Mesendoderm (in vitro differentiated cells): ENCODE measurements at regions not wholly inside any gene's neighbourhood (a gene's known extent, or its start where the extent isn't known, plus 50 kb on each side); places are given as distances from the start of the nearest gene placed in this dataset.
A peak's percentile ranks its signal among the peaks of the same experiment; 100 is the strongest.

Source experiments
- DNase-seq: peaks from one replicate; pipeline ENCODE4 v3.0.0; 2013
- H2AK5ac ChIP-seq: 2 replicates; pipeline ENCODE4 v1.6.1; 2013; ENCODE audit warnings: low read length, inconsistent platforms
- H2BK120ac ChIP-seq: 2 replicates; pipeline ENCODE4 v1.6.1; 2013; ENCODE audit warnings: low read depth, mild to moderate bottlenecking, low read length, moderate library complexity, mixed read lengths
- H2BK15ac ChIP-seq: replicated peaks from 2 replicates; pipeline ENCODE4 v1.6.1; 2013; ENCODE audit warnings: low read depth, mild to moderate bottlenecking, moderate library complexity
- H2BK5ac ChIP-seq: 2 replicates; pipeline ENCODE4 v1.6.1; 2013; ENCODE audit warnings: low read length, inconsistent platforms
- H3K18ac ChIP-seq: 2 replicates; pipeline ENCODE4 v1.6.1; 2013; ENCODE audit warnings: mild to moderate bottlenecking, low read length, mixed read lengths
- H3K23ac ChIP-seq: one replicate; pipeline ENCODE4 v1.6.1; 2013; ENCODE audit warnings: low read length
- H3K27ac ChIP-seq: 2 replicates; pipeline ENCODE4 v1.5.1; 2013; ENCODE audit warnings: low read depth, mild to moderate bottlenecking, inconsistent platforms, low read length, moderate library complexity
- H3K27me3 ChIP-seq: 2 replicates; pipeline ENCODE4 v1.6.1; 2013; ENCODE audit warnings: low read length, control low read depth, mild to moderate bottlenecking, inconsistent platforms; ENCODE audit not compliant: insufficient read depth, poor library complexity
- H3K36me3 ChIP-seq: 2 replicates; pipeline ENCODE4 v1.6.1; 2013; ENCODE audit warnings: low read length, inconsistent platforms; ENCODE audit not compliant: control insufficient read depth, insufficient read depth
- H3K4ac ChIP-seq: one replicate; pipeline ENCODE4 v1.6.1; 2013; ENCODE audit warnings: low read depth, mild to moderate bottlenecking, low read length, moderate library complexity
- H3K4me1 ChIP-seq: 2 replicates; pipeline ENCODE4 v1.6.1; 2013; ENCODE audit warnings: low read depth, low read length, inconsistent platforms; ENCODE audit not compliant: control insufficient read depth
- H3K4me2 ChIP-seq: 2 replicates; pipeline ENCODE4 v1.6.1; 2013; ENCODE audit warnings: low read length
- H3K4me3 ChIP-seq: 2 replicates; pipeline ENCODE4 v1.5.1; 2013; ENCODE audit warnings: mild to moderate bottlenecking, low read length
- H3K56ac ChIP-seq: one replicate; pipeline ENCODE4 v1.6.1; 2013; ENCODE audit warnings: low read length
- H3K79me1 ChIP-seq: 2 replicates; pipeline ENCODE4 v1.6.1; 2013; ENCODE audit warnings: low read length, inconsistent platforms
- H3K79me2 ChIP-seq: 2 replicates; pipeline ENCODE4 v1.6.1; 2013; ENCODE audit warnings: mild to moderate bottlenecking, low read length; ENCODE audit not compliant: control insufficient read depth, insufficient read depth
- H3K9ac ChIP-seq: 2 replicates; pipeline ENCODE4 v1.6.1; 2013; ENCODE audit warnings: low read length, inconsistent platforms
- H4K5ac ChIP-seq: one replicate; pipeline ENCODE4 v1.6.1; 2013; ENCODE audit warnings: low read length
- H4K8ac ChIP-seq: one replicate; pipeline ENCODE4 v1.6.1; 2013; ENCODE audit warnings: low read depth, mild to moderate bottlenecking, control low read depth, low read length, moderate library complexity
- WGBS: extraction: QIAGEN DNeasy Blood & Tissue Kit; methylation state at CpG from one replicate; pipeline ENCODE4 v1.1.7; 2013; ENCODE audit warnings: low lambda C conversion rate, missing lambda C conversion rate; ENCODE audit not compliant: insufficient coverage; ENCODE audit errors: extremely low coverage; 5-methylcytosine and 5-hydroxymethylcytosine counted together

GRCh38 chr13:18996627-18997051 is 185.0 kb downstream of the TUBA3C start:
- H2BK15ac ChIP-seq: no peak overlapping the region
- no peak for DNase-seq
- H3K4me2 ChIP-seq: no peak overlapping the region
- no peak overlapping the region for H4K8ac ChIP-seq
- no peak overlapping the region for H3K18ac ChIP-seq
- H3K4ac ChIP-seq: no peak overlapping the region
- no peak overlapping the region for H4K5ac ChIP-seq
- H2BK120ac ChIP-seq: no peak overlapping the region
- H3K4me3 ChIP-seq: no peak overlapping the region
- H3K79me2 ChIP-seq: no peaks in the 10 kb centered on the region
- H3K27me3 ChIP-seq: no peaks in the 10 kb centered on the region
- no peak overlapping the region for H3K9ac ChIP-seq
- H3K36me3 ChIP-seq: no peaks in the 10 kb centered on the region
- H2AK5ac ChIP-seq: no peak overlapping the region
- H2BK5ac ChIP-seq: no peak overlapping the region
- no peaks in the 10 kb centered on the region for H3K79me1 ChIP-seq
- no peak overlapping the region for H3K56ac ChIP-seq
- H3K23ac ChIP-seq: no peak overlapping the region
- WGBS: no CpG with 5 or more reads among the region's 1 CpG
- no peaks in the 10 kb centered on the region for H3K4me1 ChIP-seq
- H3K27ac ChIP-seq: no peak overlapping the region

DNA sequence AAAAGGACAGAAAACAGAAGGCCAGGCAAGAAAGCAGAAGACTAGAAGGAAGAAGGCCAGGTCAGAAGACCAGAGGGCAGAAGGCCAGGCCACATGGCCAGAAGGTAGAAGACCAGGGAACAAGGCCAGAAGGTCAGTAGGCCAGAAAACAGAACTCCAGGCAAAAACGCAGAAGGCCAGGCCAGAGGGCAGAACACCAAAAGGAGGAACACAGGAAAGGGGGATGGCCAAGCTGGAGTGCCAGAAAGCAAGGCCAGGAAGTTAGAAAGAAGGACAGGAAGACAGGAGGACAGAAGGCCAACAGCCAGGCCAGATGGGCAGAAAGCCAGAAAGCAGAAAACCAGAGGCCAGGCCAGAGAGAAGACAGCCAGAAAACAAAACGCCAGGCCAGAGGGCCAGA is 185.4 kb downstream of the TUBA3C start:
- H3K18ac ChIP-seq: no peak overlapping the region
- H2BK5ac ChIP-seq: no peak overlapping the region
- H3K79me1 ChIP-seq: no peaks in the 10 kb centered on the region
- H3K4me3 ChIP-seq: no peak overlapping the region
- H3K23ac ChIP-seq: no peak overlapping the region
- no peaks in the 10 kb centered on the region for H3K27me3 ChIP-seq
- no peaks in the 10 kb centered on the region for H3K4me1 ChIP-seq
- no peak for DNase-seq
- no peak overlapping the region for H2BK15ac ChIP-seq
- no peaks in the 10 kb centered on the region for H3K36me3 ChIP-seq
- H3K9ac ChIP-seq: no peak overlapping the region
- H4K8ac ChIP-seq: no peak overlapping the region
- H2BK120ac ChIP-seq: no peak overlapping the region
- H3K4me2 ChIP-seq: no peak overlapping the region
- H3K27ac ChIP-seq: no peak overlapping the region
- no peak overlapping the region for H3K4ac ChIP-seq
- no peak overlapping the region for H4K5ac ChIP-seq
- WGBS: no CpG with 5 or more reads among the region's 2 CpGs
- H2AK5ac ChIP-seq: no peak overlapping the region
- no peak overlapping the region for H3K56ac ChIP-seq
- H3K79me2 ChIP-seq: no peaks in the 10 kb centered on the region

DNA sequence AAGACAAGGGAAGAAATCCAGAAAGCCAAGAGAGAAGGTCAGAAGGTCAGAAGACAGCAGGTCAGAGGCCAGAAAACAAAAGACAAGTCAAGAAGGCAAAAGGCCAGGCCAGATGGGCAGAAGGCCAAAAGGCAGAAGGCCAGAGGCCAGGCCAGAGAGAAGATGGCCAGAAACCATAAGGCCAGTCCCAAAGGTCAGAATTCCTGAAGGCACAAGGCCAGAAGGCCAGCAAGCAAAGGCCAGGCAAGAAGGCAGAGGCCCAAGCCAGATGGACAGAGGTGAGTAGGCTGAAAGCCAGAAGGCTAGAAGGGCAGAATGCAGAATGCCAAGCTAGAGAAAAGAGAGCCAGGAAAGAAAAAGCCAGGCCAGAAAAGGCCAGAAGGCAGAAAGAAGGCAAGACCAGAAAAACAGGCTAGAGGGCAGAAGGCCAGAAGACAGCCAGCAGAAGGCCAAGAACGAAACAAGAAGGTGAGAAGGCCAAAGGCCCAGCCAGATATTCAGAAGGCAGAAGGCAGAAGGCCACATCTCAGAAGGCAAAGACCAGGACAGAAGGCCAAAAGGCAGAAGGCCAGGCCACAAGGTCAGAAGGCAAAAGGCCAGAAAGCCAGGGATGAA is 186.3 kb downstream of the TUBA3C start:
- Histone ChIP-seq H3K23ac (no peak overlapping the region), H2BK15ac (no peak overlapping the region), H3K9ac (no peak overlapping the region), H2BK5ac (no peak overlapping the region), H3K18ac (no peak overlapping the region), H2AK5ac (no peak overlapping the region), H3K4me3 (no peak overlapping the region), H4K8ac (no peak overlapping the region), H3K56ac (no peak overlapping the region), H3K27ac (no peak overlapping the region), H3K36me3 (no peaks in the 10 kb centered on the region), H4K5ac (no peak overlapping the region), H3K4ac (no peak overlapping the region), H3K4me2 (no peak overlapping the region), H3K79me1 (no peaks in the 10 kb centered on the region), H2BK120ac (no peak overlapping the region), H3K27me3 (no peaks in the 10 kb centered on the region), H3K79me2 (no peaks in the 10 kb centered on the region), H3K4me1 (no peaks in the 10 kb centered on the region)
- no CpG with 5 or more reads among the region's 1 CpG for WGBS
- no peak for DNase-seq

DNA sequence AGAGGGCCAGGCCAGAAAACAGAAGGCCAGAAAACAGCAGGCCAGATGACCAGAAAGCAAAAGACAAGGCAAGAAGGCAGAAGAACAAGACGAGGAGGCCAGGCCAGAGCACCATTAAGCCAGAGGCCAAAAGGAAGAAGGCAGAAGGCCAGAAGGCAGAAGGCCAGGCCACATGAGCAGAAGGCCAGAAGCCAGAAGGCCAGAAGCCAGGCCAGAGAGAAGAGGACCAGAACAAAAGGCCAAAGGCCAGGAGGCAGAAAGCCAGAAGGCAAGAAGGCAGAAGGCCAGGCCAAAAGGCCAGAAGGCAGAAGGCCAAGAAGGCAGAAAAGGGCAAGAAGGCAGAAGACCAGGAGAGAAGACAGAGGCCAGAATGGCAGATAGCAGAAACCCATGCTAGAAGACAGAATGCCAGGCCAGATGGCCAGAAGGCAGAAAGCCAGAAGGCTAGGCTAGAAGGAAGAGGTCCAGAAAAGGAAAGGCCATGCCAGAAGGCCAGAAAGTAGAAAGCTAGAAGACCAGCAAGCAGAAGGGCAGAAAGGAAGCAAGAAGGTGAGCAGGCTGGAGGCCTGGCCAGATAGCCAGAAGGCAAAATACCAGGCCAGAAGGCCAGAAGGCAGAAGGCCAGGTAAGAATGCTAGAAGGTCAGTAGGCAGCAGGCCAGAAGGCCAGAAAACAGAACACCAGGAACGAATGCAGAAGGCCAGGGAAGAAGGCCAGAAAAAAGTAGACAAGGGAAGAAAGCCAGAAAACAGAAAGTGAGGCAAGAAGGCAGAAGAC is 187.6 kb downstream of the TUBA3C start:
- Histone ChIP-seq H3K4me3 (peak overlapping the region; percentile 25), H3K27me3 (no peaks in the 10 kb centered on the region), H2BK120ac (no peak overlapping the region), H3K9ac (no peak overlapping the region), H2BK5ac (no peak overlapping the region), H4K8ac (no peak overlapping the region), H3K18ac (no peak overlapping the region), H2BK15ac (no peak overlapping the region), H3K23ac (no peak overlapping the region), H3K4me1 (no peaks in the 10 kb centered on the region), H3K4ac (no peak overlapping the region), H3K79me1 (no peaks in the 10 kb centered on the region), H3K27ac (no peak overlapping the region), H3K4me2 (no peak overlapping the region), H2AK5ac (no peak overlapping the region), H4K5ac (no peak overlapping the region), H3K36me3 (no peaks in the 10 kb centered on the region), H3K56ac (no peak overlapping the region), H3K79me2 (no peaks in the 10 kb centered on the region)
- no peak for DNase-seq
- WGBS: no CpG with 5 or more reads among the region's 2 CpGs

- no peak overlapping the region for H3K18ac ChIP-seq
- no CpG with 5 or more reads among the region's 1 CpG for WGBS
- no peak overlapping the region for H3K4ac ChIP-seq
- H3K79me1 ChIP-seq: no peaks in the 10 kb centered on the region
- no peak overlapping the region for H3K56ac ChIP-seq
- no peaks in the 10 kb centered on the region for H3K4me1 ChIP-seq
- H4K8ac ChIP-seq: no peak overlapping the region
- H3K27me3 ChIP-seq: no peaks in the 10 kb centered on the region
- H3K4me3 ChIP-seq: no peak overlapping the region
- no peak overlapping the region for H3K27ac ChIP-seq
- no peak overlapping the region for H2BK120ac ChIP-seq
- H2AK5ac ChIP-seq: no peak overlapping the region
- no peak for DNase-seq
- H3K79me2 ChIP-seq: no peaks in the 10 kb centered on the region
- H3K36me3 ChIP-seq: no peaks in the 10 kb centered on the region
- no peak overlapping the region for H2BK5ac ChIP-seq
- H3K4me2 ChIP-seq: no peak overlapping the region
- no peak overlapping the region for H4K5ac ChIP-seq
- no peak overlapping the region for H3K23ac ChIP-seq
- no peak overlapping the region for H3K9ac ChIP-seq
- no peak overlapping the region for H2BK15ac ChIP-seq
Observed at GRCh38 chr13:18992791-18993190, 188.8 kb downstream of the TUBA3C start.
